Neural progenitor cell (in vitro differentiated cells): ENCODE measurements at regions not wholly inside any gene's neighbourhood (a gene's known extent, or its start where the extent isn't known, plus 50 kb on each side); places are given as distances from the start of the nearest gene placed in this dataset.

Source experiments
- DNase-seq: peaks from one replicate; pipeline ENCODE4 v3.0.0-alpha.2; 2016; ENCODE audit warnings: low spot score
- H2AFZ ChIP-seq: fragments of 200-600 bp; sonication (generic); replicated peaks from 2 replicates; pipeline ENCODE4 v1.6.1; 2016; ENCODE audit warnings: antibody characterized with exemption
- H3F3A ChIP-seq: fragments of 200-600 bp; sonication (generic); 2 replicates; pipeline ENCODE4 v1.6.1; 2016; ENCODE audit warnings: antibody characterized with exemption, low read depth
- H3K27ac ChIP-seq: fragments of 200-600 bp; sonication (generic); 2 replicates; pipeline ENCODE4 v1.5.1; 2016; ENCODE audit warnings: mild to moderate bottlenecking
- H3K27me3 ChIP-seq: fragments of 200-600 bp; sonication (generic); 2 replicates; pipeline ENCODE4 v1.6.1; 2016; ENCODE audit warnings: mild to moderate bottlenecking, moderate library complexity
- H3K36me3 ChIP-seq: fragments of 200-600 bp; sonication (generic); 2 replicates; pipeline ENCODE4 v1.5.1; 2016
- H3K4me1 ChIP-seq: fragments of 200-600 bp; sonication (generic); 2 replicates; pipeline ENCODE4 v1.6.1; 2016; ENCODE audit warnings: mixed run types
- H3K4me2 ChIP-seq: fragments of 200-600 bp; sonication (generic); 2 replicates; pipeline ENCODE4 v1.6.1; 2016
- H3K4me3 ChIP-seq: fragments of 200-600 bp; sonication (generic); 2 replicates; pipeline ENCODE4 v1.5.1; 2016
- H3K79me2 ChIP-seq: fragments of 200-600 bp; sonication (generic); 2 replicates; pipeline ENCODE4 v1.6.1; 2016; ENCODE audit warnings: low read depth
- H3K9ac ChIP-seq: fragments of 200-600 bp; sonication (generic); 2 replicates; pipeline ENCODE4 v1.6.1; 2016
- H3K9me3 ChIP-seq: fragments of 200-600 bp; sonication (generic); 2 replicates; pipeline ENCODE4 v1.5.1; 2016; ENCODE audit warnings: low read depth
- H4K20me1 ChIP-seq: fragments of 200-600 bp; sonication (generic); 2 replicates; pipeline ENCODE4 v1.6.1; 2016; ENCODE audit warnings: low read depth
- H3K27ac Mint-ChIP-seq: 3 replicates; pipeline ENCODE4 v1.8.0; 2021; ENCODE audit warnings: mixed read lengths
- H3K27me3 Mint-ChIP-seq: 2 replicates; pipeline ENCODE4 v1.8.0; 2022; ENCODE audit warnings: low read depth, mild to moderate bottlenecking, inconsistent platforms, moderate library complexity, mixed read lengths; ENCODE audit not compliant: insufficient read depth
- H3K36me3 Mint-ChIP-seq: 3 replicates; pipeline ENCODE4 v1.8.0; 2021; ENCODE audit warnings: mixed read lengths
- H3K4me1 Mint-ChIP-seq: 3 replicates; pipeline ENCODE4 v1.8.0; 2021; ENCODE audit warnings: mixed read lengths
- H3K4me3 Mint-ChIP-seq: 3 replicates; pipeline ENCODE4 v1.8.0; 2021; ENCODE audit warnings: mild to moderate bottlenecking, moderate library complexity, mixed read lengths
- H3K9me3 Mint-ChIP-seq: 3 replicates; pipeline ENCODE4 v1.8.0; 2020; ENCODE audit warnings: mixed read lengths
- CTCF ChIP-seq: fragments of 200-600 bp; sonication (generic); IDR thresholded peaks from 2 replicates; pipeline ENCODE4 v1.5.1; 2017; ENCODE audit warnings: antibody characterized with exemption, mild to moderate bottlenecking
- EZH2 ChIP-seq: fragments of 200-600 bp; sonication (generic); IDR thresholded peaks from 2 replicates; pipeline ENCODE4 v1.6.1; 2017; ENCODE audit warnings: antibody characterized with exemption, mild to moderate bottlenecking, moderate library complexity
- EZH2phosphoT487 ChIP-seq: fragments of 200-600 bp; sonication (generic); IDR thresholded peaks from 2 replicates; pipeline ENCODE4 v1.6.1; 2017; ENCODE audit warnings: antibody characterized with exemption

GRCh38 chr12:30088259-30088995 lies 304.7 kb upstream of the TMTC1 start:
- Mint-ChIP-seq H3K4me3 (no peak overlapping the region), H3K27me3 (no peaks in the 10 kb centered on the region), H3K9me3 (no peaks in the 10 kb centered on the region), H3K36me3 (no peaks in the 10 kb centered on the region), H3K27ac (no peak overlapping the region), H3K4me1 (peaks cover 2% of the 10 kb centered on the region)
- no peaks in the 10 kb centered on the region for H3K27me3 ChIP-seq
- no peaks in the 10 kb centered on the region for H4K20me1 ChIP-seq
- TF ChIP-seq CTCF: no peak
- no peak for TF ChIP-seq EZH2
- no peak for TF ChIP-seq EZH2phosphoT487
- H3F3A ChIP-seq: no peaks in the 10 kb centered on the region
- no peak overlapping the region for H2AFZ ChIP-seq
- H3K79me2 ChIP-seq: no peaks in the 10 kb centered on the region
- H3K9me3 ChIP-seq: no peaks in the 10 kb centered on the region
- H3K4me3 ChIP-seq: no peak overlapping the region
- no peak overlapping the region for H3K9ac ChIP-seq
- DNase-seq: no peak
- peaks cover 10% of the 10 kb centered on the region for H3K4me1 ChIP-seq
- no peak overlapping the region for H3K27ac ChIP-seq
- H3K36me3 ChIP-seq: no peaks in the 10 kb centered on the region
- no peak overlapping the region for H3K4me2 ChIP-seq

GRCh38 chr12:30082381-30082780 lies 298.6 kb upstream of the TMTC1 start:
- DNase-seq: no peak
- no peaks in the 10 kb centered on the region for H3K36me3 ChIP-seq
- Mint-ChIP-seq H3K4me3 (no peak overlapping the region), H3K27ac (no peak overlapping the region), H3K36me3 (no peaks in the 10 kb centered on the region), H3K4me1 (peaks cover 2% of the 10 kb centered on the region), H3K27me3 (peaks cover 2% of the 10 kb centered on the region), H3K9me3 (no peaks in the 10 kb centered on the region)
- H3F3A ChIP-seq: no peaks in the 10 kb centered on the region
- no peak for TF ChIP-seq EZH2
- no peak for TF ChIP-seq EZH2phosphoT487
- no peak for TF ChIP-seq CTCF
- no peaks in the 10 kb centered on the region for H4K20me1 ChIP-seq
- no peak overlapping the region for H2AFZ ChIP-seq
- no peak overlapping the region for H3K27ac ChIP-seq
- H3K4me1 ChIP-seq: peaks cover 14% of the 10 kb centered on the region
- H3K4me3 ChIP-seq: no peak overlapping the region
- H3K27me3 ChIP-seq: no peaks in the 10 kb centered on the region
- H3K9ac ChIP-seq: no peak overlapping the region
- H3K4me2 ChIP-seq: no peak overlapping the region
- H3K9me3 ChIP-seq: no peaks in the 10 kb centered on the region
- H3K79me2 ChIP-seq: no peaks in the 10 kb centered on the region

GRCh38 chr12:30074916-30075315 lies 291.2 kb upstream of the TMTC1 start:
- no peak overlapping the region for H2AFZ ChIP-seq
- no peaks in the 10 kb centered on the region for H3F3A ChIP-seq
- H4K20me1 ChIP-seq: no peaks in the 10 kb centered on the region
- H3K27ac Mint-ChIP-seq: no peak overlapping the region
- no peak overlapping the region for H3K27ac ChIP-seq
- H3K9ac ChIP-seq: no peak overlapping the region
- no peak overlapping the region for H3K4me2 ChIP-seq
- no peak overlapping the region for H3K4me3 ChIP-seq
- no peak for DNase-seq
- no peaks in the 10 kb centered on the region for H3K27me3 ChIP-seq
- no peaks in the 10 kb centered on the region for H3K27me3 Mint-ChIP-seq
- TF ChIP-seq EZH2: no peak
- no peak for TF ChIP-seq EZH2phosphoT487
- no peak for TF ChIP-seq CTCF
- H3K79me2 ChIP-seq: no peaks in the 10 kb centered on the region
- no peaks in the 10 kb centered on the region for H3K36me3 ChIP-seq
- no peaks in the 10 kb centered on the region for H3K36me3 Mint-ChIP-seq
- H3K9me3 Mint-ChIP-seq: no peaks in the 10 kb centered on the region
- no peaks in the 10 kb centered on the region for H3K9me3 ChIP-seq
- peaks cover 8% of the 10 kb centered on the region for H3K4me1 ChIP-seq
- no peak overlapping the region for H3K4me3 Mint-ChIP-seq
- H3K4me1 Mint-ChIP-seq: no peaks in the 10 kb centered on the region
